MM.1S (cell line): ENCODE measurements at regions not wholly inside any gene's neighbourhood (a gene's known extent, or its start where the extent isn't known, plus 50 kb on each side); places are given as distances from the start of the nearest gene placed in this dataset.

ENCODE experiments used
- DNase-seq: peaks from one replicate; pipeline ENCODE4 v3.0.0-alpha.2; 2015
- H2AFZ ChIP-seq: fragments of 300-600 bp; sonication (generic); 2 replicates; pipeline ENCODE4 v1.6.0; 2016; ENCODE audit warnings: antibody characterized with exemption, low read length
- H3F3A ChIP-seq: fragments of 300-600 bp; sonication (generic); 2 replicates; pipeline ENCODE4 v1.6.1; 2016; ENCODE audit warnings: mild to moderate bottlenecking, antibody characterized with exemption, low read length, moderate library complexity, mixed read lengths; ENCODE audit not compliant: insufficient read depth
- H3K27ac ChIP-seq: fragments of 300-600 bp; sonication (generic); 2 replicates; pipeline ENCODE4 v1.5.1; 2016; ENCODE audit warnings: mild to moderate bottlenecking, low read length
- H3K27me3 ChIP-seq: fragments of 300-600 bp; sonication (generic); replicated peaks from 2 replicates; pipeline ENCODE4 v1.6.0; 2016; ENCODE audit warnings: low read length; ENCODE audit not compliant: insufficient read depth
- H3K36me3 ChIP-seq: fragments of 300-600 bp; sonication (generic); replicated peaks from 2 replicates; pipeline ENCODE4 v1.6.1; 2016; ENCODE audit warnings: mild to moderate bottlenecking, low read length, mixed read lengths; ENCODE audit not compliant: insufficient read depth
- H3K4me1 ChIP-seq: fragments of 300-600 bp; sonication (generic); 2 replicates; pipeline ENCODE4 v1.6.1; 2016; ENCODE audit warnings: low read length, mixed read lengths
- H3K4me2 ChIP-seq: fragments of 300-600 bp; sonication (generic); 2 replicates; pipeline ENCODE4 v1.6.0; 2016; ENCODE audit warnings: low read depth, low read length
- H3K4me3 ChIP-seq: fragments of 300-600 bp; sonication (generic); 2 replicates; pipeline ENCODE4 v1.5.1; 2016; ENCODE audit warnings: low read length, mixed read lengths
- H3K79me2 ChIP-seq: fragments of 300-600 bp; sonication (generic); 2 replicates; pipeline ENCODE4 v1.6.1; 2016; ENCODE audit warnings: mixed run types, low read length, mixed read lengths
- H3K9ac ChIP-seq: fragments of 300-600 bp; sonication (generic); 2 replicates; pipeline ENCODE4 v1.6.1; 2016; ENCODE audit warnings: low read length, mixed read lengths
- H3K9me2 ChIP-seq: fragments of 300-600 bp; sonication (generic); replicated peaks from 2 replicates; pipeline ENCODE4 v1.6.1; 2016; ENCODE audit warnings: mild to moderate bottlenecking, low read length, mixed read lengths; ENCODE audit not compliant: insufficient read depth
- H3K9me3 ChIP-seq: fragments of 300-600 bp; sonication (generic); replicated peaks from 2 replicates; pipeline ENCODE4 v1.6.1; 2016; ENCODE audit warnings: mild to moderate bottlenecking, low read length, mixed read lengths; ENCODE audit not compliant: insufficient read depth
- H4K20me1 ChIP-seq: fragments of 300-600 bp; sonication (generic); 2 replicates; pipeline ENCODE4 v1.6.1; 2016; ENCODE audit warnings: mild to moderate bottlenecking, low read length, moderate library complexity, mixed read lengths; ENCODE audit not compliant: insufficient read depth
- EZH2 ChIP-seq: fragments of 300-600 bp; sonication (generic); optimal IDR thresholded peaks from 2 replicates; pipeline ENCODE3; 2017; ENCODE audit warnings: low read depth, mild to moderate bottlenecking, antibody characterized with exemption, low read length, mixed read lengths
- EZH2phosphoT487 ChIP-seq: fragments of 300-600 bp; sonication (generic); IDR thresholded peaks from 2 replicates; pipeline ENCODE4 v1.6.1; 2018; ENCODE audit warnings: antibody characterized with exemption, low read length
- TF ChIP-seq, protein P1 (sequence below): fragments of 300-600 bp; sonication (generic); IDR thresholded peaks from 2 replicates; pipeline ENCODE4 v1.5.1; 2016; ENCODE audit warnings: antibody characterized with exemption, low read length, mixed read lengths

DNA sequence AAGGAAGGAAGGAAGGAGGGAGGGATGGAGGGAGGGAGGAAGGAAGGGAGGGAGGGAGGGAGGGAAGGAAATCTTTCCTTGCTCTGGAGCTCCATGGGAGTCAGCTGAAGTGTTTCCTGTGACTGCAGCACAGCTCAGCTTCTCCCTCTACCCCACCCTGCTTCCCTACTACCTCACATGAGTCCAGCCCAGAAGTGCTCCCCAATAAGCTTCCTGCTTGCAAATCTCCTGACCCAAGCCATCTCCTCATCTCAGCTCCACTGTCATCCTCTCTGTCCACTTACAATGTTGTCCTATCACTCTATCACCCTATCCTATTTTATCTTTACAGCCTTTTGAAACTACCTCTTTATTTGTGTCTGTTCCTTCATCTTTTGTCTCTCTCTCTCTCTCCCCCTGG lies 52.9 kb upstream of the SSBP3 start:
- Histone ChIP-seq H3K9ac (no peak overlapping the region), H3K9me3 (no peaks in the 10 kb centered on the region), H4K20me1 (no peaks in the 10 kb centered on the region), H3K9me2 (no peaks in the 10 kb centered on the region), H3K79me2 (no peaks in the 10 kb centered on the region), H3K36me3 (no peaks in the 10 kb centered on the region), H2AFZ (no peak overlapping the region), H3K27me3 (no peaks in the 10 kb centered on the region), H3F3A (no peaks in the 10 kb centered on the region), H3K4me3 (no peak overlapping the region), H3K4me1 (peaks cover 4% of the 10 kb centered on the region), H3K4me2 (no peak overlapping the region), H3K27ac (no peak overlapping the region)
- TF ChIP-seq EZH2phosphoT487 (no peak), EZH2 (no peak)
- TF ChIP-seq, protein P1, sequence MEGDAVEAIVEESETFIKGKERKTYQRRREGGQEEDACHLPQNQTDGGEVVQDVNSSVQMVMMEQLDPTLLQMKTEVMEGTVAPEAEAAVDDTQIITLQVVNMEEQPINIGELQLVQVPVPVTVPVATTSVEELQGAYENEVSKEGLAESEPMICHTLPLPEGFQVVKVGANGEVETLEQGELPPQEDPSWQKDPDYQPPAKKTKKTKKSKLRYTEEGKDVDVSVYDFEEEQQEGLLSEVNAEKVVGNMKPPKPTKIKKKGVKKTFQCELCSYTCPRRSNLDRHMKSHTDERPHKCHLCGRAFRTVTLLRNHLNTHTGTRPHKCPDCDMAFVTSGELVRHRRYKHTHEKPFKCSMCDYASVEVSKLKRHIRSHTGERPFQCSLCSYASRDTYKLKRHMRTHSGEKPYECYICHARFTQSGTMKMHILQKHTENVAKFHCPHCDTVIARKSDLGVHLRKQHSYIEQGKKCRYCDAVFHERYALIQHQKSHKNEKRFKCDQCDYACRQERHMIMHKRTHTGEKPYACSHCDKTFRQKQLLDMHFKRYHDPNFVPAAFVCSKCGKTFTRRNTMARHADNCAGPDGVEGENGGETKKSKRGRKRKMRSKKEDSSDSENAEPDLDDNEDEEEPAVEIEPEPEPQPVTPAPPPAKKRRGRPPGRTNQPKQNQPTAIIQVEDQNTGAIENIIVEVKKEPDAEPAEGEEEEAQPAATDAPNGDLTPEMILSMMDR, result no peak
- no peak for DNase-seq

DNA sequence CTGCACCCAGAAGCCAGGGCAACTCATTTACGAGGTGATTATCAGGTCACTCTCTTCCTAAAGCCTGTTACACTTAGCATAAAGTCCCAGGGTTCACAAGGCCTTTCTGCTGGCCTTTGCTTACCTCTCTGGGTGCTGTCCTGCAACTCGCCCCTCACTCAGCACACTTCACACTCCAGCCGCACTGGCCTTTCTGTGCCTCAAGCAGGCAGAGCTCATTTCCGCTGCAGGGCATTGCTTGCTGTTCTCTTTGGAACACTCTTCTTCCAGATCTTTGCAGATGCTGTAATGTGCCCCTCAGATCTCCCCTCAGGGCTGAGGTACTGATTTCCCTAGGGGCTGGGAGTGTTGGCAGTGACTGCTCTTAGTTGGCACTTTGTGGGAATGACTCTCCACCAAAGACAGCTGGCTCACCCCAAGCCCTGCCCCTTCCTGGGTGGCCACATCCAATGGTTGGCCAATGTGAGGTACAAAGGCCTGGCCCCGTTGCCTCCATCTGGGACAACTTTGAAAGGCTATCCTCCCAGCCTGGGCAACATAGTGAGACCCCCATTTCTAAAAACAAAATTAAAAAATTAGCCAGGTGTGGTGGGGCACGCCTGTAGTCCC lies 50.8 kb upstream of the SSBP3 start:
- H3K9me2 ChIP-seq, result no peaks in the 10 kb centered on the region
- DNase-seq, result no peak
- H3K79me2 ChIP-seq, result no peaks in the 10 kb centered on the region
- no peaks in the 10 kb centered on the region for H3K4me1 ChIP-seq
- H3K4me2 ChIP-seq, result no peak overlapping the region
- H3K27ac ChIP-seq, result no peak overlapping the region
- H3K27me3 ChIP-seq, result no peaks in the 10 kb centered on the region
- no peaks in the 10 kb centered on the region for H3F3A ChIP-seq
- no peaks in the 10 kb centered on the region for H3K9me3 ChIP-seq
- no peak overlapping the region for H3K9ac ChIP-seq
- H4K20me1 ChIP-seq, result no peaks in the 10 kb centered on the region
- no peak overlapping the region for H2AFZ ChIP-seq
- TF ChIP-seq, protein P1, result no peak
- TF ChIP-seq EZH2phosphoT487 (no peak), EZH2 (no peak)
- H3K4me3 ChIP-seq, result no peak overlapping the region
- no peaks in the 10 kb centered on the region for H3K36me3 ChIP-seq

DNA sequence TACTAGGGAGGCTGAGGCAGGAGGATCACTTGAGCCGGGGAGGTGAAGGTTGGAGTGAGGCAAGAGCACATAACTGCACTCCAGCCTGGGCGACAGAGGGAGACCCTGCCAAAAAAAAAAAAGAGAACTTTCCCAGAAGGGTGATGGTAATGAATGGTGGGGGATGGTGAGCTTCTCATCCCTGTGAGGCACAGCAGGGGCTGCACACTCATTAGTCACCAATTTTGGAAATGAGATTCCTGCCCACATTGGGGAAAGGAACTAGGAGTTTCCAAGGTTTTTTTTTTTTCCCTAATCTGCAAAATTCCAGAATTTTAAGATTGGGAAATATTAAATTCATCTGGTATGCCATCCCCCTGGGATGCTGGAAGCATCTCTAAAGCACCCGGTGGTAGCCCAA lies 50.2 kb upstream of the SSBP3 start:
- Histone ChIP-seq H4K20me1 (no peaks in the 10 kb centered on the region), H3K4me3 (no peak overlapping the region), H3K27me3 (no peaks in the 10 kb centered on the region), H3F3A (no peaks in the 10 kb centered on the region), H3K27ac (no peak overlapping the region), H2AFZ (no peak overlapping the region), H3K79me2 (no peaks in the 10 kb centered on the region), H3K4me2 (no peak overlapping the region), H3K9ac (no peak overlapping the region), H3K36me3 (no peaks in the 10 kb centered on the region), H3K4me1 (no peaks in the 10 kb centered on the region), H3K9me3 (no peaks in the 10 kb centered on the region), H3K9me2 (no peaks in the 10 kb centered on the region)
- no peak for DNase-seq
- TF ChIP-seq, protein P1, result no peak
- TF ChIP-seq EZH2phosphoT487, result no peak
- no peak for TF ChIP-seq EZH2
